AG10803 (cell line): ENCODE measurements at regions not wholly inside any gene's neighbourhood (a gene's known extent, or its start where the extent isn't known, plus 50 kb on each side); places are given as distances from the start of the nearest gene placed in this dataset.

Experiments used
- DNase-seq: peaks from one replicate; pipeline ENCODE4 v3.0.0; 2010; ENCODE audit warnings: low read depth
- H3K4me3 ChIP-seq: 2 replicates; pipeline ENCODE4 v1.5.1; 2011; ENCODE audit warnings: mild to moderate bottlenecking, low read length, control low read depth
- CTCF ChIP-seq: conservative IDR thresholded peaks from 2 replicates; pipeline ENCODE4 v1.5.1; 2011; ENCODE audit warnings: mild to moderate bottlenecking, low read length, control low read depth, inconsistent platforms

GRCh38 chr7:96855139-96855538 is 145.5 kb upstream of the SEM1 start:
- no peak overlapping the region for H3K4me3 ChIP-seq
- no peak for DNase-seq
- no peak for TF ChIP-seq CTCF

- H3K4me3 ChIP-seq = no peak overlapping the region
- DNase-seq = no peak
- no peak for TF ChIP-seq CTCF
Observed at GRCh38 chr7:96855691-96856090, 146.0 kb upstream of the SEM1 start.

- no peak for DNase-seq
- TF ChIP-seq CTCF = no peak
- no peak overlapping the region for H3K4me3 ChIP-seq
Observed at GRCh38 chr7:96869538-96869937, 135.8 kb upstream of the DLX6 start.

- no peak for DNase-seq
- TF ChIP-seq CTCF = no peak
- no peak overlapping the region for H3K4me3 ChIP-seq
Observed at GRCh38 chr7:96870185-96870584, 135.2 kb upstream of the DLX6 start.

GRCh38 chr7:96870934-96871333 is 134.4 kb upstream of the DLX6 start:
- TF ChIP-seq CTCF = no peak
- DNase-seq = no peak
- H3K4me3 ChIP-seq = no peak overlapping the region

- no peak overlapping the region for H3K4me3 ChIP-seq
- no peak for DNase-seq
- no peak for TF ChIP-seq CTCF
Observed at GRCh38 chr7:96887426-96887825, 117.9 kb upstream of the DLX6 start.

- no peak for DNase-seq
- no peak overlapping the region for H3K4me3 ChIP-seq
- no peak for TF ChIP-seq CTCF
Observed at GRCh38 chr7:96899108-96899507, 106.2 kb upstream of the DLX6 start.
